GM12872 (cell line): ENCODE measurements at regions not wholly inside any gene's neighbourhood (a gene's known extent, or its start where the extent isn't known, plus 50 kb on each side); places are given as distances from the start of the nearest gene placed in this dataset.

Experiments used
- CTCF ChIP-seq: IDR thresholded peaks from 3 replicates; pipeline ENCODE4 v1.5.1; 2011; ENCODE audit warnings: low read depth, mild to moderate bottlenecking, low read length, moderate library complexity; ENCODE audit not compliant: insufficient read depth

- no peak for TF ChIP-seq CTCF
Measured at GRCh38 chr12:46676797-46677520, 148.8 kb downstream of the SLC38A4 start.

GRCh38 chr12:46676396-46676795 lies 149.4 kb downstream of the SLC38A4 start:
- no peak for TF ChIP-seq CTCF

- 0 out of 3 replicates have a peak, but pooled peaks have one; percentile 32 for TF ChIP-seq CTCF
Measured at GRCh38 chr12:46675736-46676135, 150.1 kb downstream of the SLC38A4 start.

- no peak for TF ChIP-seq CTCF
Measured at GRCh38 chr12:46674800-46675199, 151.0 kb downstream of the SLC38A4 start.

DNA sequence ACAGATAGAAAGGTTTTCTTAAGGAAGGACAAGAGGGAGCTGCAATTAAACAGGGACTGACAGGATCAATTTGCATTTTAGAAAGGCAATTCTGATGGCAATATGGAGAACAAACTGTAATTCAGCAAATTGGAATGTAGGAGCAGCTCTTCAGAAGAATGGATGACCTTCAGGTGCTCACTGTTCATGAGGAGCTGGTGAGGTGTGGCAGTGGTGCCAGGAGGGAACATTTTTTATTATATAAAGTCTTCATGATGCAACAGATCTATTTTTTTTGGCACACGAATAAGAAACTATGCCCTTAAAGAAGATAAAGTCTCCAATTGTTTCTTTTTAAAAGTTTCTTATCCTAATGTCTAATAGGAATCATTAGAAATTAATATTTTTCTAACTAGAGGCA lies 151.7 kb downstream of the SLC38A4 start:
- TF ChIP-seq CTCF = no peak

- TF ChIP-seq CTCF = no peak
Measured at GRCh38 chr12:46671102-46671501, 154.7 kb downstream of the SLC38A4 start.

DNA sequence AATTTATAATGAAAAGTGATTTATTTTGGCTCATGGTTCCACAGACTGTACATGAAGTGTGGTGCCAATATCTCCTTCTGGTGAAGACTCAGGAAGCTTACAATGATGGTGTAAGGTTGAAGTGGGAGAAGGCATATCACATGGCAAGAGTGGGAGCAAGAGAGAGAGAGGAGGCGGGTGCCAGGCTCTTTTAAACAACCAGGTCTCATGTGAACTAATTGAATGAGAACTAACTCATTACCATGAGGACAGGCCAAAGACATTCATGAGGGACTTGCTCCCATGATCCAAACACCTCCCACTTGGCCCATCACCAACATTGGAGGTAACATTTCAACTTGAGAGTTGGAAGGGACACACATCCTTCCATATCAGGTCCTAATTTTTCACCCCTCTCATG lies 155.2 kb downstream of the SLC38A4 start:
- TF ChIP-seq CTCF = no peak
